HG02840 (cell line): ENCODE measurements at regions not wholly inside any gene's neighbourhood (a gene's known extent, or its start where the extent isn't known, plus 50 kb on each side); places are given as distances from the start of the nearest gene placed in this dataset.

Source experiments
- ATAC-seq: cut with Tn5 transposase; IDR thresholded peaks from one replicate; pipeline ENCODE4 v1.9.1; 2021; ENCODE audit warnings: mild to moderate bottlenecking, moderate library complexity, moderate number of reproducible peaks; ENCODE audit not compliant: unreplicated experiment, low FRiP score

DNA sequence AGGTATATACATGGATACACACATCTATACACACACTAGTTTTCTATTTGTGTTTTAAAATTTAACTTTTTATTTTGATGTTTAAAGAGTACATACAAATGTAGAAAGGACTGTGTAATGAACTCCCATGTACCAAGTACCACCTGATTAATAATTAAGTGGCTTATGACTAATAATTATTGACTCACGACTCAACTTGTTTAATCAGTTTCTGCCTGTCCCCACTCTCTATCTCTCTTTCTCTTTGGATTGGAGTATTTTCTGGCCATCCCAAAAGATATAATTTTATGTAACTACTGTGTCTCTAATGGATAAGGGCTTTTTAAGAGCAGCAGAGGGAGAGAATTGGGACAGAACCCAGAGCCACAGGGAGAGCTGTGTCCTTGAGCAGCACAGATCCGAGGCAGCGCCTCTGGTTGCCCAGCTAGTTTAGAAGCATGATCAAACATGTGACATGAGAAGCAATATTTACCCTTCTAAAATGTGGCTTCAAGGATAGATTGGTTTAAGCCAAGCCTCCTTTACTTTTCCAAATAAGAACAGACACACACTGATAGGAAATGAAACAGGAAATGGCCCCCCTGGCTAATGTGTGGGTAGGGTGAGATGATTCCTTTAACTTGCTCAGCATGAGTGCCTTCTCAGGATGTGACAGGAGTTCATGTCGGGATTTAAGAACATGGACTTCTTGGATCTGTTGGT, 81.0 kb downstream of the ERMARD start:
- no peak for ATAC-seq

GRCh38 chr6:169831450-169832246, 80.2 kb downstream of the ERMARD start:
- ATAC-seq, result no peak
